WI38 (cell line): ENCODE measurements at regions not wholly inside any gene's neighbourhood (a gene's known extent, or its start where the extent isn't known, plus 50 kb on each side); places are given as distances from the start of the nearest gene placed in this dataset.

Source experiments
- H3K4me3 ChIP-seq: 2 replicates; pipeline ENCODE4 v1.5.1; 2011; ENCODE audit warnings: low read depth, mild to moderate bottlenecking, control low read depth, low read length
- TF ChIP-seq, protein P1 (sequence below): IDR thresholded peaks from 2 replicates; pipeline ENCODE4 v1.5.1; 2012; ENCODE audit warnings: low read depth, mild to moderate bottlenecking, control low read depth, low read length

DNA sequence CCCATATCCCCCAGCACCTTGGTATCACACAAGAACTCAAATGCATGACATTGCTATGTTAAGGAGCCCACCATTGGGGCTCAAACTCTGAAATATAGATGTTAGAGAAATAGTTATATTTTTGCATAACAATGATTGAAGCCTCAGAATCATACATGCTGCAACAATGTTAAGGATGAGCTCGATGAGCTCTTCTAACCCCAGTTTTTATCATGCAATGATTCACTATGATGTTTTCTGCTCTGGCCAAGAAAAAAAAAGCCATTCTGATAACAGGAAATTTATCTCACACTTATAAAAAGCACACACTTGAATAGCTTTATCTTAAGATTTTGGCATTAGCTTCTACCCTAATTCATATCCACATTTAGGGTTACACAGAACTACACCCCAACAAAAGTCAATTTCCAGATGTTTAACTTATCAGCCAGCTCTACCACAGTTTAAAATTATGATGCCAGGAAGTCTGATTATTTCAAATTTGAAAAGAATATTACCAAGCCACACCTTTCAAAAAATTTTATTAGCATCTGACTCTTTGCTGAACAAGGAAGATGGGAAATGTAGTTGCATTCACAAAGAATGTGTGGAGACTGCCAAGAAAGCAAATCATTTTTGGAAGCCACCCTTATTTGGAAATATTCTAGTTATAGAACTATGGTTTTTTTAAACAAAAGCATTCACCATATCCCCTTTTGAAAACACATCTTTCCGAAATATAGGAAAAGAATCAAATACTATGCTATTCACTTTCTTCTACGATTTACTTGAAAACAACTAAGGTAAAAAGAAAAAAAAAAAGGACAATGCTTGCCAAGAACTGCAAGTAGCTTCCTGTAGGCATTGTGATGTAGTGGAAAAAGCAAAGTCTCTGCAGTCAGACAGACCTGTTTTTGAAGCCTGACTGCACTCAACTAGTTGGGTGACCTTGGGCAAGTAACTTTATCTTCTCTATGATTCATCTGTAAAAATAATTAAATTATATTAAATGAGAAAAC lies 100.8 kb upstream of the PLS3 start:
- TF ChIP-seq, protein P1, sequence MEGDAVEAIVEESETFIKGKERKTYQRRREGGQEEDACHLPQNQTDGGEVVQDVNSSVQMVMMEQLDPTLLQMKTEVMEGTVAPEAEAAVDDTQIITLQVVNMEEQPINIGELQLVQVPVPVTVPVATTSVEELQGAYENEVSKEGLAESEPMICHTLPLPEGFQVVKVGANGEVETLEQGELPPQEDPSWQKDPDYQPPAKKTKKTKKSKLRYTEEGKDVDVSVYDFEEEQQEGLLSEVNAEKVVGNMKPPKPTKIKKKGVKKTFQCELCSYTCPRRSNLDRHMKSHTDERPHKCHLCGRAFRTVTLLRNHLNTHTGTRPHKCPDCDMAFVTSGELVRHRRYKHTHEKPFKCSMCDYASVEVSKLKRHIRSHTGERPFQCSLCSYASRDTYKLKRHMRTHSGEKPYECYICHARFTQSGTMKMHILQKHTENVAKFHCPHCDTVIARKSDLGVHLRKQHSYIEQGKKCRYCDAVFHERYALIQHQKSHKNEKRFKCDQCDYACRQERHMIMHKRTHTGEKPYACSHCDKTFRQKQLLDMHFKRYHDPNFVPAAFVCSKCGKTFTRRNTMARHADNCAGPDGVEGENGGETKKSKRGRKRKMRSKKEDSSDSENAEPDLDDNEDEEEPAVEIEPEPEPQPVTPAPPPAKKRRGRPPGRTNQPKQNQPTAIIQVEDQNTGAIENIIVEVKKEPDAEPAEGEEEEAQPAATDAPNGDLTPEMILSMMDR = no peak
- H3K4me3 ChIP-seq = no peak overlapping the region

- TF ChIP-seq, protein P1 = no peak
- H3K4me3 ChIP-seq = no peak overlapping the region
Measured at GRCh38 chrX:115462406-115462805, 98.6 kb upstream of the PLS3 start.

DNA sequence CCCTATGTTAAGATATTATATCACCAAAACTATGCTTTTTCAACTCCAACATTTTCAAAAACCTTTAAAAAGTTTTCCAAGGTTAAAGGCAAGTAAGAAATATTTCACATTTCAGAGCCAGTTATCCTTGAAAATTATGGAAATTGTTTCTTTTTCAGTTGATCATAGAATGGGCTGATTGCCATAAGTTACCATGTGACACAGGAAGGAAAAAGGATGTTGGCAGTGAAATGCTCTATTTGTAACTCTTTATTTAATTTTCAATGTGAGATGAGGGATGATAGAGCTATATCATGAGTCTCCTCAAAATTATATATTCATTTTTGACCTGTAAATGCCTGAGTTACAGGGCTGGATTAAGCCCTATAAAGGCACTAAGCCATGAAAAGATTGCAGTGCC lies 93.0 kb upstream of the PLS3 start:
- TF ChIP-seq, protein P1 = no peak
- H3K4me3 ChIP-seq = no peak overlapping the region

DNA sequence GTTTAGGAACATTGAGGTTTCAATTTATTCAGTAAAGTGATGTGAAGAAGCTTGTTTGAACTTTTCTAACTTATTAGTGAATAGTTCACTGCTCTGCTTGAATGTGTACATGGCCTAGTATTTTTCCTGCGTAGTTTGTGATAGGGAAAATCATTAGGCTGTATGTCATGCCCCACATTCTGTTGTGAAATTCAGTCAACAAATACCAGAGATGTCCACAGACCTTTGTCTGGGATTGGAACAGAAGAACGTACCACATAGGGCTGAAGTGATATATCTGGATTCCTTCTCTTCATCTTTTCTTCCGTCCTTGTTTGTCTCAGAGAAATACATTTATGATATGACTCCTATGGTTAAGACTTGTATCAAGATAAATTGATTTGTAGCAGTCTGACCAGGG lies 88.8 kb upstream of the PLS3 start:
- no peak overlapping the region for H3K4me3 ChIP-seq
- TF ChIP-seq, protein P1 = no peak

- TF ChIP-seq, protein P1 = no peak
- H3K4me3 ChIP-seq = no peak overlapping the region
Measured at GRCh38 chrX:115486510-115486909, 74.5 kb upstream of the PLS3 start.

DNA sequence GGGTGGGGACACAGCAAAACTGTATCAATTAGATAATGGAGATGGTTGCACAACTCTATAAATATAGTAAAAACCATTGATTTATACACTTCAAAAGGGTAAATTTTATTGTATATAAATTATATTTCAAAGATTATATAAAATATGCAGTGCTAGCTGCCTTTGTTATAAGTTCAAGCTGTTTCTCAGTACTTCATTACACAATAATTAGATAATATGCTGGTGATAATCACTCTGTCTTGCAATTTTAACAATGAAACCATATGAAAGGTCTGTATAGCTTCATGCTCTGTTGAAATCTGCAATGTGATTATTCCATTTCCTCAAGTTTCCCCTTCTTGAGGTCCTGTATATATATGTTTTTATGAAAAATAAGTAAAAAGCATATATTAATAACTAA lies 73.4 kb upstream of the PLS3 start:
- H3K4me3 ChIP-seq = no peak overlapping the region
- TF ChIP-seq, protein P1 = no peak

- H3K4me3 ChIP-seq = no peak overlapping the region
- TF ChIP-seq, protein P1 = no peak
Measured at GRCh38 chrX:115490814-115491213, 70.2 kb upstream of the PLS3 start.
